T follicular helper cell (primary cell): ENCODE measurements at regions not wholly inside any gene's neighbourhood (a gene's known extent, or its start where the extent isn't known, plus 50 kb on each side); places are given as distances from the start of the nearest gene placed in this dataset.
"Not testable (repeated sequence)": the region's sequence is repeated elsewhere in the genome, so short reads cannot be mapped to it uniquely, and the experiment has no call there.

Experiments
- DNase-seq: peaks from one replicate; pipeline ENCODE4 v3.0.0-alpha.2; 2020; ENCODE audit warnings: low read depth

DNA sequence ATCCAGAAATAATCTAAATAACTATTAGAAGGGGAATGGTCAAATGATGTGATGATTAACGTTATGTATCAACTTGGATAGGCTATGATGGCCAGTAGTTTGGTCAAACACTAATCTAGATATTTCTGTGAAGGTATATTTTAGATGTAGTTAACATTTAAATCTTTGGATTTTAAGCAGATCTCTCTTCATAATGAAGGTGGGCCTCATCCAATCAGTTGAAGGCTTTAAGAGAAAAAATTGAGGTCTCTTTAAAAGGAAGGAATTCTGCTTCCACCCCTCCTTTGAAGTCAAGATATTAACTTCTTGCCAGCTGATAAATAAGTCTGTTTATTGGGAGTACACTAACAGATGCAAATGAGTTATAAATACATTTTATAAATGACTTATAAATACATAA lies 760.0 kb upstream of the SLC35B3 start:
- DNase-seq: no peak

GRCh38 chr6:9192405-9192909 lies 757.1 kb upstream of the SLC35B3 start:
- DNase-seq: no peak

DNA sequence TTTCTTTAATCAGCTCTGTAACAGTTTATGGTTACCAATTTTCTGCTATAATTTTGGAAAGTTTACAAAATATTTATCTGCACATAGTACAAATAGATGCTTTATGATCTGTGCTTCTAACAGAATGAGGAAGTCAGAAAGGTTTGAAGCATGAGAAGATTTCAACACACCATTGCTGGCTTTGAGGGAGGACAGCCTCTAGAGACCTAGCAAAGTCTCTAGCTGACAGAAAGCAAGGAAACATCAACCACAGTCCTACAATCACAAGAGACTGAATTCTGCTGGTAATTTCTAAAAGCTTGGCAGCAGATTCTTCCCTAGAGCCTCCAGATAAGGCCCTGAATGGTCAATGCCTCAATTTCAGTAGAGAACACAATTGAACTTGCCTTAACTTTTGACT lies 750.8 kb upstream of the SLC35B3 start:
- no peak for DNase-seq

DNA sequence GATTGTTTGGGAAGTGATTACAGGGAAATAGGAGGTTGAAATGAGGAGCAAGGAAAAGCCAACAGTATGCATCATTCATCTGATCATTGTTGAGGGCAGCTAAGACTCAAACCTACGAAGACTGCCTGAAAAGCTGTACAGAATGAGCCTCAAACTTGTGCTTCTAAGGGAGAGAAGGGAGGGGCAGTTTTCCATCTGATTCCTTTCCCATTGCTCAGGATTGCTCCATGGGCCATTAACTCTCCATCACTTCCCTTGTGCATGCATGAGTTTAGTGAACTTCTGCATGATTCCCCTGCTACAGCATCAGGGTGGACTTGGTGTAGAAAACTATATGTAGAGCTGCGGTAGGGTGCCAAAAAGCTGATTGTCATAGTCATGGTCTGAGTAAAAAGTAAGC lies 742.7 kb upstream of the SLC35B3 start:
- no peak for DNase-seq

DNA sequence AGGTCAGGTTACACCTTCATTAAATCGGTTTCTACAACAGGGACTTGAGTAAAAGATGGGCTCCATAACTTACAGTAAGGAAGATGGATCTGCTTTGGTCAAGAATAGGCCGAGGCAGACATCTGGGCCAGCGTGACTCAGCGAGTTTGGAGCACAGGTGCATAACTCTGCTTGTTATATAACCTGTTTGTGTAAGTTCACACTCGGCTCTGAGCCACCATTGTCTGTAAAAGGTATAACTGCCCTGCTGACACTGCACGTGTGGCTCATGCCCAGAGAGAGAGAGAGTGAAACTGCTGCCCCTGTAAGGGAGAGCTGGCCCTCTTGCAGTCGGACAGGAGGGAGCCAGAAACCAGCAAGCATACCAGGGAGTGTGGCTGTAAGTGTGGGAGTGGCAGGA lies 737.9 kb upstream of the SLC35B3 start:
- DNase-seq: no peak

- no peak for DNase-seq
These were observed 736.8 kb upstream of the SLC35B3 start for GRCh38 chr6:9172096-9172495.

- DNase-seq: no peak
These were observed 733.3 kb upstream of the SLC35B3 start for GRCh38 chr6:9168669-9169068.

GRCh38 chr6:9161731-9162130 lies 726.4 kb upstream of the SLC35B3 start:
- no peak for DNase-seq

- no peak for DNase-seq
These were observed 723.7 kb upstream of the SLC35B3 start for GRCh38 chr6:9159051-9159450.

GRCh38 chr6:9155836-9156235 lies 720.5 kb upstream of the SLC35B3 start:
- DNase-seq: no peak

DNA sequence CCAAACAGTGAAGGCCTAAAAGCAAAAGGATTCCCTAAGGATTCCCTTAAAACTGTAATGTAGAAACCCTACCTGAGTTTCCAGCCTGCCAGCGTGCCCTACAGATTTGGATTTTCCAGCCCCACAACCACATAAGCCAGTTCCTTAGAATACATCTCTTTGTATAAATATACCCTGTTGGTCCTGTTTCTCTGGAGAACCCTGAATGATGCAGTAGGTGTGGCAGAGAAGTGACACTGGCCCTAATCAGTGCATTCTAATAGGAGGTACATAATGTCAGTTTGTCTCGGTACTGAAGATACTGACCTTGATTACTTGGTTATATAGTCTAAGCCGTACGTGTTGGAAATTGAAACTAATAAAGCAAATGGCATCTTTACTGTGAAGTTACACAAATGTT lies 707.8 kb upstream of the SLC35B3 start:
- DNase-seq: no peak

GRCh38 chr6:9140951-9141460 lies 705.7 kb upstream of the SLC35B3 start:
- DNase-seq: no peak

DNA sequence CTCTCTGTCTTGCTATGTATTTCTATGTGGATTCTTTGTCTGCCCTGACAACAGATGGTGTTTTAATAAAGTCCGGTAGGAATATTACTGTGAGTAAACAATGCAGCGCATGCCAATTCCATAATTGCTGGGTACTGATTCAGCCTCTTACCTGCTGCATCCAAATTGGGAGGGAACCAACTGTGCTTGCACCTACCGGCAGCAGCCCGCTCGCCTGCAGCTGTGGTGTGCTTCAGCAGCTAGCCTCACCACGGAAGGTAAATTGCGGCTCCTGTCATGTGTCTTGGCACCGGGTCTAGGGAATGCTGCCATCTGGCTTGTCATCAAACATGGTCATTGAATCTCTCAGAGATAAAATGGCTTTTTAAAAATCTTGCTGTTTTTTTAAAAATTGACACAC lies 704.8 kb upstream of the SLC35B3 start:
- no peak for DNase-seq

DNA sequence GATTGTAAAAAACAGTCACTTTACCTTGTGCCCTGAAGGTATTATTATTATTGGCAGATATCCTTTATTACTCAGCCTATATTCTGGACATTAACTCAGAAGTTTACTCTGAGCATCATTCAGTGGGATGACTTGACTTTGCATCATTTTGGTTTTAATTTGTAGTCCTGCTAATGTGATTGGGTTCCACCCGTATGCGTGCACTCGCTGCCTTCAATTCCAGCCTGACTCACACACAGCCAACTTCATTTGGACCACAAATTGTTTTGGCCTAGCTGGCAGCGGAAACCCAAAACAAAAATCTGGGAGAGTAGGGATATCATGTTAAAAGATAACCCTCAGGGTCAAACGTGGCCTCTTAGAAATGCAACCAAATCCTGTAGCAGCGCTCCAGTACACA lies 704.4 kb upstream of the SLC35B3 start:
- no peak for DNase-seq

GRCh38 chr6:9138936-9139335 lies 703.6 kb upstream of the SLC35B3 start:
- no peak for DNase-seq

- no peak for DNase-seq
These were observed 700.9 kb upstream of the SLC35B3 start for GRCh38 chr6:9136141-9136822.

- no peak for DNase-seq
These were observed 696.3 kb upstream of the SLC35B3 start for GRCh38 chr6:9131616-9132015.

GRCh38 chr6:9131201-9131600 lies 695.9 kb upstream of the SLC35B3 start:
- no peak for DNase-seq

GRCh38 chr6:9128970-9129369 lies 693.6 kb upstream of the SLC35B3 start:
- DNase-seq: no peak

GRCh38 chr6:9126878-9127560 lies 691.7 kb upstream of the SLC35B3 start:
- DNase-seq: no peak

DNA sequence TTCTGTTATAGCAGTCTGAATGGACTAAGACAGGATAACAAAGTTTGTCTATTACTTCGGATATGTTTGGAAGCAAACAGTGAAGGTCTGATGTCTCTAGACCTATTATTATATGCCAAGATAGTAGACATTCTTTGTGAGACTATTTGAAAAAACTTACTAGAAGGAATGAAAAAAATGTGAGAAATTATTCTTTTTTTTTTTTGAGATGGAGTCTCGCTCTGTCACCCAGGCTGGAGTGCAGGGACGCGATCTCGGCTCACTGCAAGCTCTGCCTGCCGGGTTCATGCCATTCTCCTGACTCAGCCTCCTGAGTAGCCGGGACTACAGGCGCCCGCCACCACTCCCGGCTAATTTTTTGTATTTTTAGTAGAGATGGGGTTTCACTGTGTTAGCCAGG lies 690.7 kb upstream of the SLC35B3 start:
- DNase-seq: not testable (repeated sequence)

DNA sequence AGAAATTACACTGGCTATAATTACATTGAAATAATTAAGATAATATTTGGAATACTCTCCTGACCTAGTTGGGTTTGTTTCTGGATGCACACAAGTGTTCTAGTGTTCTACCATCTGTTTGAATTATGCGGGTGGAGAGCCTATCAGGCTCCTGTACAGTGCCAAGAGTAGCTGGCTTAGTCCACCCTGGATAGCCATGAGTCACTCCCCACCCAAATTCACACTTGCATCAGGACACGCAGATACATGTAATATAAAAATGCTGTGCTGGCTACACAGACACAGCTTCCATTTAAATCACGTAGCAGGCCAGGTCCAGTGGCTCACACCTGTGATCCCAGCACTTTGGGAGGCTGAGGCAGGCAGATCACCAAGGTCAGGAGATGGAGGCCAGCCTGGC lies 686.2 kb upstream of the SLC35B3 start:
- no peak for DNase-seq

- no peak for DNase-seq
These were observed 680.7 kb upstream of the SLC35B3 start for GRCh38 chr6:9116026-9116425.

- DNase-seq: no peak
These were observed 677.2 kb upstream of the SLC35B3 start for GRCh38 chr6:9112544-9112943.
